ENCODE measurements at regions not wholly inside any gene's neighbourhood (a gene's known extent, or its start where the extent isn't known, plus 50 kb on each side); places are given as distances from the start of the nearest gene placed in this dataset.

GRCh38 chrX:113384628-113385027 lies 544.0 kb upstream of the AMOT start:
- TF ChIP-seq CTCF (IDR thresholded peaks at IDR 0.05) (no peak), POLR2A (IDR thresholded peaks at IDR 0.05) (no peak), POLR2AphosphoS5 (IDR thresholded peaks at IDR 0.05) (no peak), EP300 (IDR thresholded peaks at IDR 0.05) (no peak)

All from gastroesophageal sphincter (tissue), 3 donors.